SJCRH30 (cell line): ENCODE measurements at regions not wholly inside any gene's neighbourhood (a gene's known extent, or its start where the extent isn't known, plus 50 kb on each side); places are given as distances from the start of the nearest gene placed in this dataset.

Experiments used
- DNase-seq, 2 experiments: peaks; one replicate each; pipeline ENCODE4 v3.0.0-alpha.2; 2015 to 2020
- H3K27ac ChIP-seq: fragments of 250-450 bp; sonication (Bioruptor Pico); 2 replicates; pipeline ENCODE4 v1.5.1; 2020; ENCODE audit warnings: mild to moderate bottlenecking, moderate library complexity
- H3K27me3 ChIP-seq: fragments of 250-450 bp; sonication (Bioruptor Pico); 2 replicates; pipeline ENCODE4 v1.5.1; 2020; ENCODE audit warnings: mild to moderate bottlenecking, moderate library complexity
- H3K36me3 ChIP-seq: fragments of 250-450 bp; sonication (Bioruptor Pico); 2 replicates; pipeline ENCODE4 v1.5.1; 2020; ENCODE audit warnings: mild to moderate bottlenecking, moderate library complexity
- H3K4me1 ChIP-seq: fragments of 250-450 bp; sonication (Bioruptor Pico); 2 replicates; pipeline ENCODE4 v1.5.1; 2020; ENCODE audit warnings: mild to moderate bottlenecking, moderate library complexity
- H3K4me3 ChIP-seq: fragments of 250-450 bp; sonication (Bioruptor Pico); 2 replicates; pipeline ENCODE4 v1.5.1; 2020; ENCODE audit warnings: mild to moderate bottlenecking, moderate library complexity
- H3K9me3 ChIP-seq: fragments of 250-450 bp; sonication (Bioruptor Pico); replicated peaks from 2 replicates; pipeline ENCODE4 v1.5.1; 2020; ENCODE audit warnings: mild to moderate bottlenecking, moderate library complexity

DNA sequence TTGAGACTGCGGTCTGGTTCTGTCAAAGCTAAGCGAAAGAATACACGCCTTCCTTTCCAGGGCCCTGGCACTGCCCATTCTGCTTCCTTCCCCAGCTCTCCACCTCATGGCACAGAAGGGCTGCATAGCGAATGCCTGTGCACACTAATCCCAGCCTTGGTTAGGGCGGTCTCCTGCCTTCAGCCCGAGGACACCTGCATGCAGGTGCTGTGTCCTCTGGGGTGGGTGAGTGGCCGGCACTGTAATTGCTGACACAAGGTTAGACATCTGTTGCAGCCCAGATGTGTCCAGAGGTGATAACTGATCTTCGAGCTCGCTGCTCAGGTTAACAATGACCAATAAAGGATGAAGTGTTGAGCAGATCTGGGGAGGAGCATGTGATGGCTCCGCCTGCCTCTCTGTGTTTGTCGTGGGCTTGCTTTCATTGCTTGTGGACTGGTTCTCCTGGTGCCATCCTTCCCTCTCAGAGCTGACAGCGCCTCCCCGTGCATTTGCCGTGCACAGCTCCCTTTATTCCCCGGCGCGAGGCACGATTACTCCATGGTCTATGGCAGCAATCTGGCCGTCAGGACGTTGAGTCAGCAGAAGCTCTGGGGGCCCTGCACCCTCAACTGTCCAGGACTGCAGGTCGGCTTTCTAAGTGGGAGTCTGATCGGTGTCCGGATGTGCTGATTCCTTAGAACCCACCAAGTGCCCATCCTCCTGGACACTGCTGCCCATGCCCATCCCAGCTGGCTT, 1088.2 kb downstream of the BRD1 start:
- Histone ChIP-seq H3K4me1 (no peaks in the 10 kb centered on the region), H3K4me3 (no peak overlapping the region), H3K36me3 (no peaks in the 10 kb centered on the region), H3K27ac (no peak overlapping the region), H3K27me3 (no peaks in the 10 kb centered on the region; the same call in 1 of the 2 replicates), H3K9me3 (no peaks in the 10 kb centered on the region)
- DNase-seq, result no peak

DNA sequence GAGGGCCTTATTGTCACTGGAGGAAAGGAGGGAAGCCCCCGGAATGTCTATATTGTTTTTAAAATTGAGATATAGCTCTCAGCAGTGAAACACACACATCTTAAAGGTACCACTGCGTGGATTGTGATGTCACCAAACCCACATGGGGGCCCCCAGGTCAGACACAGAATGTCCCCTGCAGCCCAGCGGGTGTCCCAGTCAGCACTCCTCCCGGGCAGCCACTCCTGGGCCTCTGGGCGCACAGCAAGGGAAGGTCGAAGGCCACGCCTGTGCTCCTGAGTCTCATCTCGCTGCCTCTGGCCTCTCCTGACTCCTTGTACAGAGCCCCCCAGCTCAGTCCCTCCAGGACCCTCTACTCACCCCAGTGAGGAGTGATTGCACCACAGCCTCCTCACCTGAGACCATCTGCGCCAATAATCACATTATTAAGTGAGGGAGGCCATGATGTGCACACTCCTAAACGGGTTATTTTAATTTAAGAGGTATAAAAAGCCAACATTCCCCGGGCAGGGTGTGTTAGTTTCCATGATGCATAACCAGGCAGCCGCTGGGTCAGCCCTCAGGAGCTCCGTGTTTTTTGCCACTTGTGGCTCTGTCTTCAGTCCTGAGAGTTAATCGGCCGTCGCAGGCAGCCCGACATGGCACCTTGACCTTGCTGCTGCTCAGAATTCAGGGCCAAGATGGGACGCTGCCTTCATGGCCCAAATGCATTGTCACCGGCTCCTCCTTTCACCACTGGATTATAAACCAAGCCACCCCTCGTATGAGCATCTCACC, 1089.3 kb downstream of the BRD1 start:
- no peak overlapping the region for H3K27ac ChIP-seq
- DNase-seq, result no peak
- no peaks in the 10 kb centered on the region for H3K27me3 ChIP-seq
- no peak overlapping the region for H3K4me3 ChIP-seq
- no peaks in the 10 kb centered on the region for H3K36me3 ChIP-seq
- H3K4me1 ChIP-seq, result no peaks in the 10 kb centered on the region
- no peaks in the 10 kb centered on the region for H3K9me3 ChIP-seq

DNA sequence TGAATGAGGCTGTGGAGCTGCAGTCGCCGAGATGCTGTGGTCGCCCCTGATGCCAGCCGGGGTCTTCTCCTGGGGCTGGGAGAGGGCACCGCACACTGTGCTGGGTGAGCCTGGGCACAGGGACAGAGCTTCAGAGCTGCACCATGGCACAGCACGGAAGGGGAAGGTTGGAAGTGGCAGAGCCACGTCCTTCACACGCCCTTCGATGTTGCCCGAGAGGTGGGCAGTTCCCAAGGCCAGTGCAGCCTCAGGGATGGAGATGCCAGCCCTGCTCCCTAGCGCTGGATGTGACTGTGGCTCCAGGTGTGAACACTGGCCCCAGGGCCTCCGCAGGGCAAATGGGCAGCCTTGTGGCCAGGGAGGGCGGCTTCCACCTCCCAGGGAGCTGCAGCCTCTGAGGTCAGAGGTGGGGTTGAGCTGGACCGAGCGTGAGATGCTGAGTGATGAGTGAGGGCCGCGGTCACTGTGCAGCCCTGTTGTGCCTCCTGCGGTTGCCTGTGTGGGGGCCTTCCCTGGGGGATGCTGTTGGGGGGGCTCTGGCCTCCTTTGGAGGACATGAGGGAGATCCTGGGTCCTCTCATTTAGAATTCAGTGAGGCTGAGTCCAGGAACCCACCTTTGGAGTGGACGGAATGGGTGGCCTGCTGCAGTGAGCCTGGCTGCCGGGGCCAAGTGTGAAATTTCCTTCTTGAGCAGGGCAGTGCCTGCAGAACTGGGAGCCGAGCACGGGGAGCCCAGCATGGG, 1090.0 kb downstream of the BRD1 start:
- no peak overlapping the region for H3K27ac ChIP-seq
- no peaks in the 10 kb centered on the region for H3K4me1 ChIP-seq
- no peaks in the 10 kb centered on the region for H3K9me3 ChIP-seq
- no peaks in the 10 kb centered on the region for H3K36me3 ChIP-seq
- no peak for DNase-seq
- no peak overlapping the region for H3K4me3 ChIP-seq
- H3K27me3 ChIP-seq, result no peaks in the 10 kb centered on the region

DNA sequence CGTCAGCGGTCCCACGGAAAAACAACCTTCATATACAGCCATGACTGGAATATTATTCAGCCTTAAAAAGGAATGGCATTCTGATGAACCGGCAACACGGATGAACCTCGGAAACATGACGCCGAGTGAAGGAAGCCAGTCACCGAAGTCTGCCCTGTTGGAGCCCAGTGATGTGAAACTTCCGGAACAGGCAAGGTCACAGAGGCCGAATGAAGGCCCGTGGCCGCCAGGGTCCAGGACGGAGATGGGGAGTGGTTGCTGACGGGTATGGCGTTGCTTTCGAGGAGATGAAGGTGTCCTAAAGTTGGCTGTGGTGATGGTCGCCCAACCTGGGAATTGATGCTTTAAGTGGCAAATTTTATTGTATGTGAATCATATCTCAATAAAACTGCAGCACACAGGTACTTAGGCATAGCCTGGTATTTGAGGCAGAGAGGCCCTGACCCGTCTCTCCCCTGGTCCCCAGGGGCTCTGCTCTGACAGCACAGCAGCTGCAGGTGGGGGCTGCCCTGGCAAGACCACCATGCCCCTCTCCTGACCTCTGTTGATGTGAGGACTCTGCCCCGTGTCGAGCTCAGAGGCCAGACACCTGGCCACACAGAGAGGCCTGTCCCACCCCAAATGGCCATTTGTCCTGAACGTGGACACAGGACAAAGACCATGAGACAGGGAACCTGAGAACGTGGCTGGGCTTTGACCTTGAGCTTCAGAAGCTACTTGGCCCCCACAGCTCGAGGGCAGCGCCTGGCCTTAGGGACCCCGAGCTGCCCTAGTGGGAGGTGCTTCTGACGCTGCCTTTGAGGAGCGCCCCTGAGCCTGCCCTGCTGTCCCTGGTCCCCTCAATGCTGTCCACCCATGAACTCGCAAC, 1090.8 kb downstream of the BRD1 start:
- Histone ChIP-seq H3K4me3 (no peak overlapping the region), H3K9me3 (no peaks in the 10 kb centered on the region), H3K36me3 (no peaks in the 10 kb centered on the region), H3K4me1 (no peaks in the 10 kb centered on the region), H3K27me3 (no peaks in the 10 kb centered on the region), H3K27ac (no peak overlapping the region)
- DNase-seq, result no peak

DNA sequence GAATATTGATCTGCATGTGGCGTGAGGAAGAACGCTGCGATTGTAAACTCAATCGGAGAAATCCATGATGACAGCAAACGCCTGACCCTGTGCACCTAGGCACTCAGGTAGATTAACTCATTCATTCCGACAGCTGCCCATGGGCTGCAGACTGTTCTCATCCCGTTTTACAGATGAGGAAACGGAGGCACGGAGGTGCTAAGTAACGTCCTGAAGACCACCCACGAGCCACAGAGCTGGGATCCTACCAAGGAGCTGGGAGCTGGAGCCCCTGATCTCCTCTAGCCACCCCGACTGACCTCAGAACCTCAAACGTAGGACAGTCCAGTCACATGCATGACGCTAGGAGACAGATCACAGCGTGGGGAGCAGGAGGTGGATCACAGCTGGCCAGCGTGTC, 1092.7 kb downstream of the BRD1 start:
- no peaks in the 10 kb centered on the region for H3K9me3 ChIP-seq
- H3K4me3 ChIP-seq, result no peak overlapping the region
- H3K27me3 ChIP-seq, result no peaks in the 10 kb centered on the region
- no peak overlapping the region for H3K27ac ChIP-seq
- no peaks in the 10 kb centered on the region for H3K36me3 ChIP-seq
- H3K4me1 ChIP-seq, result no peaks in the 10 kb centered on the region
- no peak for DNase-seq

DNA sequence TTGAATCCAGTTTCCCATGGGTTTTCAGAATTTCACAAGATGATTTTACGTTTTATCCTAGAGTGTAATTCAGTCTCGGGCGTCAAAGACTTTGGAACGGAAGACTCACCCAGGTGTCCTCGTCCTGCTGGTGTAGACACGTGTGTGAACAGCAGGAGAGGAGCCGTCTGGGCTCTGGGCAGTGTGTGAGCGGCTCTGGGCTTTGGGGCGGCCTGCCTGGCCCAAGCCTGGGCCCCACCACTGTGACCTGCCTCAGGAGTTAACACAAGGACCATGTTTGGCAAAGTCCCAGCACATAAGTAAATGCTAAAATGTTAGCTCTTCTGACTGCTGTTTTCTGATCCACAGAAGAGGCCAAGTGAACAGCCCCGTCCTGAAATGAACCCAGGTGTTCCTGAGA, 1093.3 kb downstream of the BRD1 start:
- Histone ChIP-seq H3K27me3 (no peaks in the 10 kb centered on the region), H3K4me1 (no peaks in the 10 kb centered on the region), H3K9me3 (no peaks in the 10 kb centered on the region), H3K4me3 (no peak overlapping the region), H3K27ac (no peak overlapping the region), H3K36me3 (no peaks in the 10 kb centered on the region)
- DNase-seq, result no peak

DNA sequence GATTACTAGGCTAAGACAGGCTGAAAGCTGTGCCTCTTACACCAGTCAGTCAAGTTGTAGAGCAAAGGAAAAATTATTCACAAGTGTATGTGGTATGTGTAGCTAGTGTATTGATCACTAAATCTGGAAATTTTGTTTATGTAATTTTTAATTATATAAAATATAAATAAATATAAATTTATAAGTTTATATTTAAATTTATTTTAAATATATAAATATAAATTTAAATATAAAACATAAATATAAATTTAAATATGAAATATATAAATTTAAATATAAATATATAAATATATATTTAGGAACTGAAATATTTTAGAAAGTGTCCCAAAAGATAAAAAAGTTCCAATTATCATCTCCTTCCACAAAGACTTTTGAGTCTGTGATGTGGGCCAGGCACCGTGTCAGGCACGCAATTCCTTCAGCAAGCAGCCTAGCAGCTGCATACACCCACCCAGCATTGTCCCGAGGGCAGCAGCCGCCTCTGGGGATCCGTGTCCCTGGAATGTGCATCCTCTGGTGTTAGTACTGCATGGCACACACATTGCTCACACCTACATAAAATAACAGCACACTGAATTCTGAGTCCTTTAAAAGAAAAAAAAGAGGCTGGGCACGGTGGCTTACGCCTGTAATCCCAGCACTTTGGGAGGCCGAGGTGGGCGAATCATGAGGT, 1098.0 kb downstream of the BRD1 start:
- no peak for DNase-seq
- H3K27ac ChIP-seq, result no peak overlapping the region
- H3K36me3 ChIP-seq, result no peaks in the 10 kb centered on the region
- no peaks in the 10 kb centered on the region for H3K27me3 ChIP-seq
- no peaks in the 10 kb centered on the region for H3K4me1 ChIP-seq
- H3K9me3 ChIP-seq, result 0 out of 2 replicates have a peak, but pooled peaks cover 3% of the 10 kb centered on the region
- H3K4me3 ChIP-seq, result no peak overlapping the region

DNA sequence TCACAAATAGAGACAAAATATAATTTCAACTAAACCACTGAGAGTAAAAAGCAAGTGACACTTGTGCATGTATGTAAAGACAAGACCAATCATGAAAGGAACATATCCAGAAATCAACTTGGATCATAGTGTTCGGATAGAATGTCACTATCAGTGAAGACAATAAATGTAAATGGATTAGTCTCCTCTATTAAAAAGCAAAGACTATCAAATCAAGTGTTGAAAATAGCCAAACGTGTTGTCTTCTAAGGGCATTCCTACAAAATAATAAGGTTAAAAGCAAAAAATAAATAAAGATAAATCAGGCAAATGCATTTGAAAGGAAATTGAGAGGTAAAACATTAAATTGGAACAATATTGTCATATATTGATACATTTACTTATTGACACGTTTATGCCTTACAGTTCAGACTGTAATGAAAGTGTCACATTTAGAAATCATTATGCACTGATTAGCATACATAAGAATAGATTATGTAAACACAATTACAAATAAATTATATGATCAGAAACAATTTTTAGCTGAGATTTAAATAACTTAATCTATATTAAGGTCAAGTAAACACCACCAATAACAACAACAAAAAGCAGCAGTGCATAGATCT, 1100.1 kb downstream of the BRD1 start:
- H3K4me1 ChIP-seq, result no peaks in the 10 kb centered on the region
- no peak overlapping the region for H3K4me3 ChIP-seq
- H3K27me3 ChIP-seq, result no peaks in the 10 kb centered on the region
- H3K27ac ChIP-seq, result no peak overlapping the region
- no peaks in the 10 kb centered on the region for H3K36me3 ChIP-seq
- 0 out of 2 replicates have a peak, but pooled peaks cover 3% of the 10 kb centered on the region for H3K9me3 ChIP-seq
- DNase-seq, result no peak

DNA sequence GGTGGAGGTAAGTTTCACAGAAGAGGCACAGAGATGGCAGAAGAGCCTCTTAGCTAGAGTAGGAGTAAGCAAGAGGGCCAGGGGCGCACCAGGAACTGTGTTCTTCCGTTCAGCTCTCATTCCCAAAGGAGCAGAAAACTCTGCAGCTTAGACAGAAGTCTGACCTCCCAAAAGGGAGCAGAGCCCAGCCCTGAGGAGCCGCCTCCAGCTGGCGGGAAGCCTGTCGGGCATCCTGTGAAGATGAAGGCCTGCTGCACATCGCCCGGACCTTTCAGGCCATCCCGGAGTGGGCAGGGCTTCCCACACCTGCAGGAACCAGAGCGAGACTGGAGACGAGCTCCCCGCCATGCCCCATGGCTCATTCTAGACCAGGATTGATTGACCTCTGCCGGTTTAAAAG, 1102.8 kb downstream of the BRD1 start:
- Histone ChIP-seq H3K27ac (no peak overlapping the region), H3K27me3 (no peaks in the 10 kb centered on the region), H3K9me3 (0 out of 2 replicates have a peak, but pooled peaks cover 3% of the 10 kb centered on the region), H3K36me3 (no peaks in the 10 kb centered on the region), H3K4me1 (no peaks in the 10 kb centered on the region), H3K4me3 (no peak overlapping the region)
- DNase-seq, result no peak

DNA sequence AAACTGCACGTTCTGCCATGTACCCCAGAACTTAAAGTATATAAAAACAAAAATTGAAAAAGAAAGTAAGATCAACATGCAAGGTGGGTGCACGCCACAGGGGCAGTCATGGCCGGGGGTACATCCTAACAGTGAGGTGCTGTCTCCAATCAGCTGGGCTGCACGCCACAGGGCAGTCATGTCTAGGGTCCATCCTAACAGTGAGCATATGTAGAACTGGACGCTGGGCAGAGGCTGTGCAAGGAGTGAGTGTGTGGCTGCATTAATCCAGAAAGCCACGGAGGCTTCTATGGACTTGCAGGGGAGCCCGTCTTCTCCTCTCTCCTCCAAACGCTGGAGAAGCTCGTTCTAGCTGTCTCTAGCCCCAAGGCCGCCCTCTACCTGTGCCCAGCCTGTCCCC, 1105.0 kb downstream of the BRD1 start:
- no peak overlapping the region for H3K27ac ChIP-seq
- H3K27me3 ChIP-seq, result no peaks in the 10 kb centered on the region
- H3K4me3 ChIP-seq, result no peak overlapping the region
- no peaks in the 10 kb centered on the region for H3K36me3 ChIP-seq
- no peak for DNase-seq
- no peaks in the 10 kb centered on the region for H3K4me1 ChIP-seq
- 0 out of 2 replicates have a peak, but pooled peaks cover 3% of the 10 kb centered on the region for H3K9me3 ChIP-seq

DNA sequence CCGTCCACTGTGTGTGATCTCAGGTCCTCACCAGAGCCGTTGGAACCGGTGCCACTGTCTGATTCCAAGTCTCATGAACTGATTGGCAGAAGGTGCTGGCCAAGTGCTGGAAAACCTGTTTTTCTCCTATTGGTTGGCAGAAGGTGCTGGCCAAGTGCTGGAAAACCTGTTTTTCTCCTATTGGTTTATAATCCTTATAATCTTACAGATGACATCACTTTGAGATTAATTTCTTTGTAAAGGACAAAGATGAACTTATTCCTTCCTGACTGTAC, 1106.3 kb downstream of the BRD1 start:
- Histone ChIP-seq H3K4me3 (no peak overlapping the region), H3K4me1 (no peaks in the 10 kb centered on the region), H3K27me3 (no peaks in the 10 kb centered on the region), H3K9me3 (no peaks in the 10 kb centered on the region), H3K27ac (no peak overlapping the region), H3K36me3 (no peaks in the 10 kb centered on the region)
- no peak for DNase-seq

DNA sequence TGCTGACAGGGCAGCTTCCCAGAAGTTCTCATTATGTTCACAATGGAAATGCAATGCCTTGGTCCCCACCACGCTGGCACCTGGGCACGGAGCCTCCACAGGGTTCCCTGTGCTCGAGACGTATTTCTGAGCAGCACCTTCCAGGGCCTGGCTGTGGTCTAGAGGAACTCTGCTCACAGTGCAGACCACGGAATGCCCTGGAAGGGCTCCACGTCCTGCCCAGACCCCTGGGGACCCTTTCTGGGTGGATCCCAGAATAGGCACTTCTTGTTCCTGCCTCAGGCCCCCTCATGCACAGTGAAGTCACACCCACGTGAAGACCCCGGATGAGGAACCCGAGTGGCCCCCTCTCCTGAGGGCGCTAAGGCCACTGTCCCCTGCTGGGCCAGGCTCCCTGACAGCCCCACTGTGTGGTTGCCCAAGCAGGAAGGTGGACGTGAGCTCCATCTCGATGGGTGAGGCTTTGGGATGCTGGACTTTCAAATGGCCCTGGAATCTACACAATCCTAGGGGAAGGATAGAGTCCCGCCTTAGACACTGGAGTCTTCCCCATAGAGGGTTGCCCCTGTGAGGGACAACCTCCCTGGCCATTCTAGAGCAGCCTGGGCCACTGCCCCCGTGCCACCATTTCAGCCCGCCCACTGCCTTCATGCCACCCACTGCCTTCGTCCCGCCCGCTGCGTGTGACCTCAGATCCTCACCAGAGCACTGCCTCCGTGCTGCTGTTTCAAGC, 1106.8 kb downstream of the BRD1 start:
- Histone ChIP-seq H3K27ac (no peak overlapping the region), H3K27me3 (no peaks in the 10 kb centered on the region), H3K36me3 (no peaks in the 10 kb centered on the region), H3K4me3 (no peak overlapping the region), H3K9me3 (no peaks in the 10 kb centered on the region; the same call in 1 of the 2 replicates), H3K4me1 (no peaks in the 10 kb centered on the region)
- no peak for DNase-seq

DNA sequence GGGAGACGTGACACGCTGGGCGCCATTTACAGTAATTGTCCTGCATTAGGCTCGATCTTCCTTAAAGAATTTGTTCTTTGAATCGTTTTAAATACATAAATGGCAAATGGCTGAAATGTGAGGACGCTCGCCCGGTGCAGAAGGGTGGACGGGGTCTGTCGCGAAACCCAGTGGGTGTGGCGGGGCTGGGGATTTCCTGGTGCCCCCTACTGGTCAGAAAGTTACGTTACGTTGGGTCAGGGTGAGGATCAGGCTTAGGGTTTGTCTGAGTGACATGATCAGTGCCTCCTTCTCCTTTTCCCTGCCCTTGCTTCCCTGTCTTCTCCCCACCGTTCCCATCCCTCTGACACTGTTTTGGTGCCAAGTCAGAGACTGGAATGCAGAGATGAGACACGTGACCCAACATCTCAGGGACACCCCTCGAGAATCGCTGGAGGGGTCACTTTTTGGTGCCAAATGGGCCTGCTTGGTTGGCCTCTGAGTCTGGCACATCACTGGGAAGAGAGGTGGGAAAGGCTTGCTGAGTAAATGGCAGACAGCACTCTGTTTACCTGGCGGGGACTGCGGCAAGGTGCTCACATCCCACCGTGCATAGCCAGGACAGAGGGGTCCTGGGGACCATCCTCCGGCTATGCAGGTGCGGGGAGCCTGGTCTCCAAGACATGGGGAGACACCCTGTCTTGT, 1107.6 kb downstream of the BRD1 start:
- Histone ChIP-seq H3K4me3 (no peak overlapping the region), H3K9me3 (no peaks in the 10 kb centered on the region; the same call in 1 of the 2 replicates), H3K27me3 (no peaks in the 10 kb centered on the region), H3K27ac (no peak overlapping the region), H3K4me1 (no peaks in the 10 kb centered on the region), H3K36me3 (no peaks in the 10 kb centered on the region)
- DNase-seq, result no peak
